WTC11 (cell line): ENCODE measurements at regions not wholly inside any gene's neighbourhood (a gene's known extent, or its start where the extent isn't known, plus 50 kb on each side); places are given as distances from the start of the nearest gene placed in this dataset.

Experiments used
- ATAC-seq: fragments of 200-7000 bp; cut with Tn5 transposase; 2 replicates; pipeline ENCODE4 v1.10.0; 2021; ENCODE audit warnings: mild to moderate bottlenecking, moderate library complexity
- CTCF ChIA-PET: fragments of 300-600 bp; sonication (Branson Sonifier 250); formaldehyde crosslinking; loops from one replicate; lab custom pipeline; 2021; ENCODE audit warnings: antibody characterized with exemption; lab: Charles Lee
- POLR2A ChIA-PET: fragments of 350-600 bp; sonication (Branson Sonifier 250); formaldehyde crosslinking; loops from one replicate; lab custom pipeline; 2021; ENCODE audit warnings: antibody characterized with exemption; lab: Charles Lee
- DNase-seq: peaks from one replicate; pipeline ENCODE4 v3.0.0; 2021; ENCODE audit warnings: low spot score
- H3K27ac Mint-ChIP-seq: 2 replicates; pipeline ENCODE4 v1.8.0; 2021; ENCODE audit warnings: mixed read lengths
- H3K27me3 Mint-ChIP-seq: 2 replicates; pipeline ENCODE4 v1.8.0; 2021; ENCODE audit warnings: low read depth, mild to moderate bottlenecking, moderate library complexity, mixed read lengths
- H3K36me3 Mint-ChIP-seq: 2 replicates; pipeline ENCODE4 v1.8.0; 2021; ENCODE audit warnings: mixed read lengths
- H3K4me1 Mint-ChIP-seq: 2 replicates; pipeline ENCODE4 v1.8.0; 2022; ENCODE audit warnings: mixed read lengths
- H3K4me3 Mint-ChIP-seq: 2 replicates; pipeline ENCODE4 v1.8.0; 2021; ENCODE audit warnings: mild to moderate bottlenecking, moderate library complexity, mixed read lengths
- H3K9me3 Mint-ChIP-seq: 2 replicates; pipeline ENCODE4 v1.8.0; 2021; ENCODE audit warnings: mixed read lengths
- ELF4 ChIP-seq: sonication (generic); formaldehyde crosslinking; IDR thresholded peaks from 2 replicates; pipeline ENCODE4 v1.8.1; 2022; ENCODE audit warnings: low read depth, mild to moderate bottlenecking, moderate library complexity, missing genetic modification reagents
- GTF2I ChIP-seq: fragments of 250-450 bp; sonication (Bioruptor Pico); conservative IDR thresholded peaks from 2 replicates; pipeline ENCODE4 v1.4.0; 2021; ENCODE audit warnings: mild to moderate bottlenecking
- HMGA2 ChIP-seq: fragments of 250-450 bp; sonication (Bioruptor Pico); IDR thresholded peaks from 2 replicates; pipeline ENCODE4 v1.4.0; 2021; ENCODE audit warnings: mild to moderate bottlenecking, moderate library complexity
- JUN ChIP-seq: sonication (generic); formaldehyde crosslinking; IDR thresholded peaks from 2 replicates; pipeline ENCODE4 v1.8.0; 2023; ENCODE audit warnings: mild to moderate bottlenecking, missing genetic modification reagents
- MXD4 ChIP-seq: fragments of 250-450 bp; sonication (Bioruptor Pico); IDR thresholded peaks from 2 replicates; pipeline ENCODE4 v1.8.0; 2021; ENCODE audit warnings: mild to moderate bottlenecking, moderate library complexity, borderline replicate concordance
- NFATC4 ChIP-seq: fragments of 250-450 bp; sonication (Bioruptor Pico); IDR thresholded peaks from 2 replicates; pipeline ENCODE4 v1.9.0; 2021; ENCODE audit warnings: mild to moderate bottlenecking
- NFE2L1 ChIP-seq: sonication (generic); formaldehyde crosslinking; IDR thresholded peaks from 2 replicates; pipeline ENCODE4 v1.8.1; 2023; ENCODE audit warnings: missing genetic modification reagents
- NR3C1 ChIP-seq: sonication (generic); formaldehyde crosslinking; conservative IDR thresholded peaks from 2 replicates; pipeline ENCODE4 v1.8.1; 2023; ENCODE audit warnings: low read depth, mild to moderate bottlenecking, missing genetic modification reagents
- SMAD4 ChIP-seq: sonication (generic); formaldehyde crosslinking; IDR thresholded peaks from 2 replicates; pipeline ENCODE4 v1.8.0; 2022; ENCODE audit warnings: mild to moderate bottlenecking, missing genetic modification reagents
- ZNF121 ChIP-seq: sonication (generic); formaldehyde crosslinking; IDR thresholded peaks from 2 replicates; pipeline ENCODE4 v1.8.0; 2023; ENCODE audit warnings: missing genetic modification reagents
- ZNF416 ChIP-seq: fragments of 250-450 bp; sonication (Bioruptor Pico); IDR thresholded peaks from 2 replicates; pipeline ENCODE4 v1.9.0; 2021; ENCODE audit warnings: mild to moderate bottlenecking, inconsistent platforms
- ZNF671 ChIP-seq: fragments of 250-450 bp; sonication (Bioruptor Pico); IDR thresholded peaks from 2 replicates; pipeline ENCODE4 v1.8.0; 2021; ENCODE audit warnings: mild to moderate bottlenecking
- TF ChIP-seq, protein P1 (sequence below): sonication (generic); formaldehyde crosslinking; IDR thresholded peaks from 2 replicates; pipeline ENCODE4 v1.8.1; 2023; ENCODE audit warnings: mild to moderate bottlenecking, moderate library complexity, missing genetic modification reagents
- TF ChIP-seq, protein P2 (sequence below): fragments of 200-600 bp; IDR thresholded peaks from 2 replicates; pipeline ENCODE4 v1.8.0; 2022; ENCODE audit warnings: antibody characterized with exemption
- TF ChIP-seq, protein P3 (sequence below): fragments of 250-450 bp; sonication (Bioruptor Pico); IDR thresholded peaks from 2 replicates; pipeline ENCODE4 v1.8.0; 2021; ENCODE audit warnings: mild to moderate bottlenecking
- TF ChIP-seq, protein P4 (sequence below): sonication (generic); formaldehyde crosslinking; IDR thresholded peaks from 2 replicates; pipeline ENCODE4 v1.8.0; 2022; ENCODE audit warnings: mild to moderate bottlenecking, missing genetic modification reagents
- TF ChIP-seq, protein P5 (sequence below): sonication (generic); formaldehyde crosslinking; IDR thresholded peaks from 2 replicates; pipeline ENCODE4 v1.8.1; 2023; ENCODE audit warnings: mild to moderate bottlenecking, missing genetic modification reagents

DNA sequence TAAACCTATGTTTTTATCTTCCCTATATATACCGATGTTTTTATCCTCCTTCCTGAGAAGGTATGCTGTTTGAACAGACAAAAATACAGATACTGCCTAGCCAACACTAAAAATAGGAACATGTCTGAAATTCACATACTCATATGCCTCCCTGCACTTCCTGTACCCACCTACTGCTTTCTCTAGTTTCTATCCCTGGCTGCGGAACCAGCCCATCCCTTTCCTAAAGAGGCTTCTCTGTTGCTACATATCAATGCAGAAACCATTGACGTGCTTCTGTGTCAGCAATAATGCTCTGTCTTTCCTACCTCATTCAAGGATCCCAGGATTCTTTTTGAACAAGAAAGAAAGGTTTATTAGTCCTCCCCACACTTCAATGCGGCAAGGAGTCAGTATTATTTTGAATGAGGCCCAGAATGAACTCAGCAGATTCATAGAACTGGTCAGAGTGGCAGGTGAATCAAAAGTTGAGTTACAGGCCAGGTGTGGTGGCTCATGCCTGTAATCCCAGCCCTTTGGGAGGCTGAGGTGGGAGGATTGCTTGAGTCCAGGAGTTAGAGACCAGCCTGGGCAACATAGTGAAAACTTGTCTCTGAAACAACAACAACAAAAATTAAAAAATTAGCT is 67.8 kb upstream of the NAP1L1 start (continued):
- TF ChIP-seq SMAD4 (CRISPR knock-in tag) (no peak), ZNF121 (CRISPR knock-in tag) (no peak)
- TF ChIP-seq, protein P1, sequence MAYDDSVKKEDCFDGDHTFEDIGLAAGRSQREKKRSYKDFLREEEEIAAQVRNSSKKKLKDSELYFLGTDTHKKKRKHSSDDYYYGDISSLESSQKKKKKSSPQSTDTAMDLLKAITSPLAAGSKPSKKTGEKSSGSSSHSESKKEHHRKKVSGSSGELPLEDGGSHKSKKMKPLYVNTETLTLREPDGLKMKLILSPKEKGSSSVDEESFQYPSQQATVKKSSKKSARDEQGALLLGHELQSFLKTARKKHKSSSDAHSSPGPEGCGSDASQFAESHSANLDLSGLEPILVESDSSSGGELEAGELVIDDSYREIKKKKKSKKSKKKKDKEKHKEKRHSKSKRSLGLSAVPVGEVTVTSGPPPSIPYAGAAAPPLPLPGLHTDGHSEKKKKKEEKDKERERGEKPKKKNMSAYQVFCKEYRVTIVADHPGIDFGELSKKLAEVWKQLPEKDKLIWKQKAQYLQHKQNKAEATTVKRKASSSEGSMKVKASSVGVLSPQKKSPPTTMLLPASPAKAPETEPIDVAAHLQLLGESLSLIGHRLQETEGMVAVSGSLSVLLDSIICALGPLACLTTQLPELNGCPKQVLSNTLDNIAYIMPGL (CRISPR knock-in tag), result no peak
- TF ChIP-seq, protein P2, sequence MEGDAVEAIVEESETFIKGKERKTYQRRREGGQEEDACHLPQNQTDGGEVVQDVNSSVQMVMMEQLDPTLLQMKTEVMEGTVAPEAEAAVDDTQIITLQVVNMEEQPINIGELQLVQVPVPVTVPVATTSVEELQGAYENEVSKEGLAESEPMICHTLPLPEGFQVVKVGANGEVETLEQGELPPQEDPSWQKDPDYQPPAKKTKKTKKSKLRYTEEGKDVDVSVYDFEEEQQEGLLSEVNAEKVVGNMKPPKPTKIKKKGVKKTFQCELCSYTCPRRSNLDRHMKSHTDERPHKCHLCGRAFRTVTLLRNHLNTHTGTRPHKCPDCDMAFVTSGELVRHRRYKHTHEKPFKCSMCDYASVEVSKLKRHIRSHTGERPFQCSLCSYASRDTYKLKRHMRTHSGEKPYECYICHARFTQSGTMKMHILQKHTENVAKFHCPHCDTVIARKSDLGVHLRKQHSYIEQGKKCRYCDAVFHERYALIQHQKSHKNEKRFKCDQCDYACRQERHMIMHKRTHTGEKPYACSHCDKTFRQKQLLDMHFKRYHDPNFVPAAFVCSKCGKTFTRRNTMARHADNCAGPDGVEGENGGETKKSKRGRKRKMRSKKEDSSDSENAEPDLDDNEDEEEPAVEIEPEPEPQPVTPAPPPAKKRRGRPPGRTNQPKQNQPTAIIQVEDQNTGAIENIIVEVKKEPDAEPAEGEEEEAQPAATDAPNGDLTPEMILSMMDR, result no peak

DNA sequence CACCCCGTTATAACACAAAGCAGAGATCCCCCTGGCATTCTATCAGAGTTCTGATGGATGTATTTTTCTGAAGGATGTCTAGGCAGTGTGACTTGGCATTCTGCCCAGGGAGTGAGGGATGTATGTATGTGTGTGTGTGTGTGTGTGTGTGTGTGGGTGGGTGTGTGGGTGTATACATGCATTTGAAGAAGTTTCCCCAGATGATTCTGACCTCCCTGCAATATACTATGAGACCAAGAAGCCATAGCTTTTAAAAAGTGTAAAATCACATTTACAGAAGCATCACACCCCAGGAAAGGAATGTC is 59.7 kb upstream of the NAP1L1 start:
- Mint-ChIP-seq H3K4me1 (peaks cover 7% of the 10 kb centered on the region; the same call in 1 of the 2 replicates), H3K4me3 (no peak overlapping the region), H3K27me3 (no peaks in the 10 kb centered on the region), H3K27ac (no peak overlapping the region), H3K9me3 (peaks cover 4% of the 10 kb centered on the region; the same call in 1 of the 2 replicates), H3K36me3 (no peaks in the 10 kb centered on the region)
- ChIA-PET CTCF (no interaction called here), POLR2A (no interaction called here)
- ATAC-seq (no peak), DNase-seq (no peak)
- TF ChIP-seq ELF4 (CRISPR knock-in tag) (no peak), ZNF416 (CRISPR knock-in tag) (no peak), GTF2I (CRISPR knock-in tag) (no peak), HMGA2 (CRISPR knock-in tag) (no peak), NFATC4 (CRISPR knock-in tag) (no peak), MXD4 (CRISPR knock-in tag) (no peak), NR3C1 (CRISPR knock-in tag) (no peak), NFE2L1 (no peak), JUN (no peak), ZNF671 (no peak)
- TF ChIP-seq, protein P3, sequence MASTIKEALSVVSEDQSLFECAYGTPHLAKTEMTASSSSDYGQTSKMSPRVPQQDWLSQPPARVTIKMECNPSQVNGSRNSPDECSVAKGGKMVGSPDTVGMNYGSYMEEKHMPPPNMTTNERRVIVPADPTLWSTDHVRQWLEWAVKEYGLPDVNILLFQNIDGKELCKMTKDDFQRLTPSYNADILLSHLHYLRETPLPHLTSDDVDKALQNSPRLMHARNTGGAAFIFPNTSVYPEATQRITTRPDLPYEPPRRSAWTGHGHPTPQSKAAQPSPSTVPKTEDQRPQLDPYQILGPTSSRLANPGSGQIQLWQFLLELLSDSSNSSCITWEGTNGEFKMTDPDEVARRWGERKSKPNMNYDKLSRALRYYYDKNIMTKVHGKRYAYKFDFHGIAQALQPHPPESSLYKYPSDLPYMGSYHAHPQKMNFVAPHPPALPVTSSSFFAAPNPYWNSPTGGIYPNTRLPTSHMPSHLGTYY (CRISPR knock-in tag), result no peak
- TF ChIP-seq, protein P4, sequence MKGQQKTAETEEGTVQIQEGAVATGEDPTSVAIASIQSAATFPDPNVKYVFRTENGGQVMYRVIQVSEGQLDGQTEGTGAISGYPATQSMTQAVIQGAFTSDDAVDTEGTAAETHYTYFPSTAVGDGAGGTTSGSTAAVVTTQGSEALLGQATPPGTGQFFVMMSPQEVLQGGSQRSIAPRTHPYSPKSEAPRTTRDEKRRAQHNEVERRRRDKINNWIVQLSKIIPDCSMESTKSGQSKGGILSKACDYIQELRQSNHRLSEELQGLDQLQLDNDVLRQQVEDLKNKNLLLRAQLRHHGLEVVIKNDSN (CRISPR knock-in tag), result no peak
- TF ChIP-seq, protein P5, sequence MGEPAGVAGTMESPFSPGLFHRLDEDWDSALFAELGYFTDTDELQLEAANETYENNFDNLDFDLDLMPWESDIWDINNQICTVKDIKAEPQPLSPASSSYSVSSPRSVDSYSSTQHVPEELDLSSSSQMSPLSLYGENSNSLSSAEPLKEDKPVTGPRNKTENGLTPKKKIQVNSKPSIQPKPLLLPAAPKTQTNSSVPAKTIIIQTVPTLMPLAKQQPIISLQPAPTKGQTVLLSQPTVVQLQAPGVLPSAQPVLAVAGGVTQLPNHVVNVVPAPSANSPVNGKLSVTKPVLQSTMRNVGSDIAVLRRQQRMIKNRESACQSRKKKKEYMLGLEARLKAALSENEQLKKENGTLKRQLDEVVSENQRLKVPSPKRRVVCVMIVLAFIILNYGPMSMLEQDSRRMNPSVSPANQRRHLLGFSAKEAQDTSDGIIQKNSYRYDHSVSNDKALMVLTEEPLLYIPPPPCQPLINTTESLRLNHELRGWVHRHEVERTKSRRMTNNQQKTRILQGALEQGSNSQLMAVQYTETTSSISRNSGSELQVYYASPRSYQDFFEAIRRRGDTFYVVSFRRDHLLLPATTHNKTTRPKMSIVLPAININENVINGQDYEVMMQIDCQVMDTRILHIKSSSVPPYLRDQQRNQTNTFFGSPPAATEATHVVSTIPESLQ, result no peak
